Kidney tubule cell (primary cell): ENCODE measurements at regions not wholly inside any gene's neighbourhood (a gene's known extent, or its start where the extent isn't known, plus 50 kb on each side); places are given as distances from the start of the nearest gene placed in this dataset.
"Not testable (repeated sequence)": the region's sequence is repeated elsewhere in the genome, so short reads cannot be mapped to it uniquely, and the experiment has no call there.

Experiments used
- DNase-seq: peaks from one replicate; pipeline ENCODE4 v3.0.0-alpha.2; 2018; ENCODE audit warnings: low spot score

DNA sequence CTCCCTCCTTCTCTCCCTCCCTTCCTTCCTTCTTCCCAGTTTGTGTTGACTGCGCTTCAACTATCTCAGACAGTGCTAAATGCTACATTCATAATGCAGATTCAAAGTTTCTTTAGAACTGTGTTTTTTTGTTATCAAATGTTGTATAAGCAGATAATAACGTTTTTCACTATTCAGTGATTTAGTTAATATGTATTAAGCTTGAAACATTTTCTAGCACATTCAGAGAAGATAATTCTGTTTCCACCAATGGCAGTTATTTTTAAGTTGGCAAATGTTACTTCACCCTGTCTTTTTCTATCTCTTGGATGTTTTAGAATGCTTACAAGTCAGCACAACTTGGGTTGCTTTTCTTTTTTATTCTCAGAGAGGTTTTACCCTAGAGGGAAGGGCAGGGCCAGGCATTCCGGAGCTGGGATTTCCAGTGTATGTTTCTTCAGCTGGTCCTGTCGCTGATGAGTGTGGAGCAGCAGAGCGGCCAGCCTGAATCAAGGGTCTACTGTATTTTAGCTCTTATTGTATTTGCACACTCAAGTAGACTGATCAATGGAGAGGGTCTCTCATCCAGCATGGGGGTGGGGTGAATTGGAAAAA is 162.3 kb upstream of the ARHGAP20 start:
- no peak for DNase-seq

DNA sequence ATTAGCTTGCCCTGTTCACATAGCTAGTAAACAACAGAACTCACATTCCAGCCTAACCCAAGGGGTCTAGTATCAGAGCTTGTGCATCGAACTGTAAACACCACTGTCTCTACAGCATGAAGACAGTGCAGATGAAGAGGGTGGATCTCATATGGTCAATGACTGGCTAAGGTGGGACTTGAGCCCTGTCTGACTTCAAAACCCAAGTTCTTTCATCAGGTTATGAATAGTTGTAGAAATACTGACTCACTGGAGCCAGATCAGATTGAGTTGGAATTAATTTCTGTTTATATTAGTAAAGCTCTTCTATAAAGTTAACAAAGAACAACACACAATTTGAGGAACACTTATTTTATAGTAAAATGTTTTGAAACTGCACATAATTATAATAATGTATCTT is 161.7 kb upstream of the ARHGAP20 start:
- DNase-seq: no peak

DNA sequence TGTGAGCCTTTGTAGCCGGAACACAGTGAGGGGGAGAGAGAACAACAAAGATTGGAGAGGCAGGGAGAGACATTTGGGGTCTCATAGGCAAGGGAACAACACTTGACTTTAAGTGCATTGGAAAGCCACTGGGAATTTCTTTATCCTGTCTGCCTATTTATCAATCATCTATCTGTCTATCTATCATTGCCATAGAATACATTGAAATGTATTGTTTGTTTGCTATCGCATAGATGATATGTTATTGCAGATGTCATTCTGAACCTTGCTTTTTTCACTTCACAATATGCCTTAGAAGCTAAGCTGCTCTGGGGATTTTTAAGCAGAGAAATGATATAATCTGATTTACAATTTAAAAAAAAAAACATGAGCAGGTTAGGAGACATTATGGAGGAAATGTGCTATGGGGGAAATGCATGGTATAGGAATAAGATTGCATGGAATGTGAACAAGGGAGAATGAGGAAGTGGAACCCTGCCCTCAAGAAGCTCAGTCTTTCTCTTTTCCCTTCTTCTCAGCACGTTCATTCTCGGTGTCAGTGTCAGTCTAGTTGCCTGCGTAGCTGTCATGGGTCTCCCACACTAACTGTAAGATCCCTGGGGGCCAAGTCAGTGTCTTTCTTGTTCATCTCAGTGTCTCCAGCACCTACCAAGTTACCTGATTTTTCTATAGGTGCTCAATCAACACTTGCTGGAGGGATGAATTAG is 158.7 kb upstream of the ARHGAP20 start:
- DNase-seq: no peak

DNA sequence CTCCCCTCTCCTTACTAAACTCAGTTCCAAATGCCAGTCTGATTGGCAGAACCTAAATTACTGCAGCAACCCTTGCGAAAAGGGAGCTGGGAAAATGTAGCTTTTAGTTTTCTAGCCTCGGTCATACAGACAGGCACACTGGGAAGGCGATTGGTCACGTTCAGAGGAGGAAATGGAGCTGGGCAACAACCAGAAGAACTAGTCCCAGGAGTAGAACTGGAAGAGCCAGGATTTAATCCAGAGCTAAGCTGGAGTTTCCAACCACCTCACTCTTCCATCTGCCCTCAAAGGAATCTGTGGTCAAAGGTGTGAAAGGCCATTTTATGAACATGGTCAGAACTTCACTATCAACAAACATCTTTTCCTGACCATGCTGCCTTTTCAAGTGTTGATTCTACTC is 155.7 kb upstream of the ARHGAP20 start:
- DNase-seq: no peak

DNA sequence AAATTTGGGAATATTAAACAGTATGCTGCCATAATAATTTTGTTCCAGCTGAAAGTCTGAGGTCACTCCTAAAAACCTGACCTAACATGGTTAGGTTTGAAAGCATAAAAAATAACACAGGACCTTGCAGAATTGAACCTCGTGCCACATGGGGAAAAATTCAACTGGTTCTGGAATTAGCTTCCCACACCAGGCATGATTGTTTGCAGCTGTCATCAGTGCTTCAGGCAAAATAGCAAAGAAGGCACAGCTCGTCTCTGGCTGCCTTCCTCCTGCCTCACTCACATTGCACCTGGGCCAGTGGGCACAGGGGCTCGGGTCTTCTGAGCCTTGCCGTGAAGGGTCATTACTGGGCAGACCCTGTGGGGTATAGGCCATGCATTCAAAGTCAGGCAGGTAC is 153.8 kb upstream of the ARHGAP20 start:
- no peak for DNase-seq

DNA sequence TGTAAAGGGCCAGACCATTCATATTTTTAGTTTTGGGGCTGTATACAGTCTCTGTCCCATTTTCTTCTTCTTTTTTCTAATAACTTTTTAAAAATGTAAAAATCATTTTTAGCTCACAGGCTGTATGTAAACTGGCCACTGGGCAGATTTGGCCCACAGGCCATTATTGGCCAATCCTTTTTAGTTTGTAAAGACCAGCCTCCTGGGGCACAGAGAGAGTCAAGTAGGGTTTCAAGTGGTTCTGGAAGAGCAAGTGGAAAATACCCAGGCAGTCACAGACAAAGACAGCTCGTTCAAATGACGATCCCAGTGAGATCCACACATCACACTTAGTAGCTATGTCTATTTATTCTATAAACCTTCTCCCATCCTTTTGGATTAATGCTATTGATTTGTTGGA is 150.2 kb upstream of the ARHGAP20 start:
- no peak for DNase-seq

DNA sequence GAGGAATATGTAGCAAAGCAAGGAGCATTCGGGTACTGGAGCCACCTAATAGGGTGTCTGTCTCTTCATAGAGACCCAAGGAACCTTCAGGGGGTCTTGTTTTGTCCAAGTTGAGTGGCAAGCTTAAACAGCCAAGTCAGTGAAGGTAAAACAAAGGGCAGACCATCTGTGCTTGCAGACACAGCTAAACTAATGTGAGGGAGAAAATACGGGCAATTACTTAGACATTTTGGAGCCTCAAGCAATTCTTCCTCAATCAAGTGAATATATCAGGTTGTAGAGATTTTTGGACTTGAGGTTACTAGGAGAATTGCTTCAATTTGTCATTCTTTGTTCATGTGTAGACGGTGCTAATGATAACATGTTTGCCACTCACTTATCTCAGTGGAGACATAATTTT is 148.2 kb upstream of the ARHGAP20 start:
- no peak for DNase-seq

DNA sequence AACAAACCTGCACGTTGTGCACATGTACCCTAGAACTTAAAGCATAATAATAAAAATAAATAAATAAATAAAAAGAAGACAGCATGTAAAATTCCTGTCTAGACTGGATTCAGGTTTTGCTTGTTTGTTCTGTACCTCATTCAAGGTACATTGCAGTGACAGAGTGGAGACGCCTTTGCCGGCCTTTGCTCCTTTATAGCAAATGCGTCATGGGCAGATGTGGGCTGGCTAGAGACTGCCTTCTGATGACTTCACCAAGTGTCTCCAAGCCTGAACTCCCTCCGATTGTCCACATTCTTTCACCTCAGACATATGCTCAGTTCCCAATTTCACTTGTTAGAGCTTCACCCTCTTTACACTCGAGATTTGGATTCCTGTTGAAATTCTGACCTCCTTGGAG is 147.8 kb upstream of the ARHGAP20 start:
- no peak for DNase-seq

DNA sequence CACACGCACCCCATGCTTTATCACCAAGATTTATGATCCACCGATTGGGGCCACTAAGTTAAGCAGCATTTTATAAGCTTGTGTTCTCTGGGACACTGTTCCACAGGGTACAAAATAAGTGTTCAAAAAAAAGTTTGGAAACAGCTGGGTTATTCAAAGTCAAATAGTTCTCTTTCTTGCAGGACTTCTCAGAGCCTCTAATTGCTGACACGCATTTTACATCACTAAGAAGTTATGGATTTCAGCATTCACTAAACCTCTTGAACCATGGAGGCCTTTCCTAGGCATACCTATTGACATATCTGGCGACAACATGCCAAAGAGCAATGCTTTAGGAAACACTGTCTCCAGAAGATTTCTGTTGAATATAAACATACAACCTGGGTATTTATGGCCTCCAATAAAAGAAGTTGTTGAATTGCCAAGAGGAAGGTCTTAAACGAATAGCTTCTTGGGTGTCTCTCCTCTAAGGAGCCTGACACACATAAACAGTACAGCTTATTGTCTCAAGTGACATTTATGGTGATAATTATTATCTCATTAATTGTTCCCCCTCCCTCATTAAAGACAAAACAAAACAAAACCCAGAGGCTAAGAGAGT is 147.1 kb upstream of the ARHGAP20 start:
- no peak for DNase-seq

DNA sequence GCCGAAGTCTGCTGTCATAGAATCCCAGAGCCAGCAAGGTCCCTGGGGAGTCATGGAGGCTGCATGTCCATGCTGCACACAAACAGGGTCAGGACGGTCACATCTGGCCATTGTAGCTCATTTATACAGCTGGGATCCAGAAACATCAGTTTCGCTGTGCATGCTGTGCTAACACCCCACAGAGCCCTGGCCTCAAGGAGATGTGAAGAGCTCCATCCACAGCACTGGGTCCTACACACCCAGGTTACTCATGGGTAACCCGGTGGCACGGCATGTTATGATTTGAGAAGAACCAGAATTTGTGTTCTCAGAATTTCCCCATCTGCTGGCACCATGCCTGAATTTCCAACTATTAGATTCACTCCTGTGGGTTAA is 146.3 kb upstream of the ARHGAP20 start:
- DNase-seq: peak; percentile 33

DNA sequence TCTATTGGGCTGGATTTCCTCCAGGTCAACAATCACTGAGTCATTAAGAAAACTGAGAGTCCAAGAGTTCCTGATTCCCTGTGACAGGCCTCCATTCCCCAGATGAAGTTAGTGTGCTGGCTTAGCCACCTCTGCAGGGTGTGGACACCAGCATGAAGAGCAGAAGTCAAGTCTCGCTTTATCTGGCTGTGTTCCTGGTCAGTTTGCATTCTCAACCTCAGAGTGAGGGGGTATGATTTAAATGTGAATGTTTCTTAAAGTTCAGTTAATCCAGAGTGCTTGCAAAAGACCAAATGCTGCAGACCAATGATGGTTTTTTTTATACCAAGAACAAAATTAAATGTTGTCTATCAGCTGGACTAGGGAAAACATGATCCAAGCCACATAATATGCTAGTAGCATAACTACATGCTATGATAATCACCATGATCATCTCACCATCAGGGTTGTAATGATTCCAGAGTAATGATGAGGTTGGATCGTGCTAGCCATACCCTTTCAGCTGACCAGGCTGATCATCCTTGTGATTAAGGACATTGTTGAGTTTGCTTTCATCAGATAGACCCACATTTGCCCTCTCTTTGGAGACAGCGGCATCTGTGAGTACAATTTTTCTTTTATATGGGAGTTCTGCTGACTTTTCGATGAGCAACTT is 145.8 kb upstream of the ARHGAP20 start:
- peak; percentile 13 for DNase-seq

DNA sequence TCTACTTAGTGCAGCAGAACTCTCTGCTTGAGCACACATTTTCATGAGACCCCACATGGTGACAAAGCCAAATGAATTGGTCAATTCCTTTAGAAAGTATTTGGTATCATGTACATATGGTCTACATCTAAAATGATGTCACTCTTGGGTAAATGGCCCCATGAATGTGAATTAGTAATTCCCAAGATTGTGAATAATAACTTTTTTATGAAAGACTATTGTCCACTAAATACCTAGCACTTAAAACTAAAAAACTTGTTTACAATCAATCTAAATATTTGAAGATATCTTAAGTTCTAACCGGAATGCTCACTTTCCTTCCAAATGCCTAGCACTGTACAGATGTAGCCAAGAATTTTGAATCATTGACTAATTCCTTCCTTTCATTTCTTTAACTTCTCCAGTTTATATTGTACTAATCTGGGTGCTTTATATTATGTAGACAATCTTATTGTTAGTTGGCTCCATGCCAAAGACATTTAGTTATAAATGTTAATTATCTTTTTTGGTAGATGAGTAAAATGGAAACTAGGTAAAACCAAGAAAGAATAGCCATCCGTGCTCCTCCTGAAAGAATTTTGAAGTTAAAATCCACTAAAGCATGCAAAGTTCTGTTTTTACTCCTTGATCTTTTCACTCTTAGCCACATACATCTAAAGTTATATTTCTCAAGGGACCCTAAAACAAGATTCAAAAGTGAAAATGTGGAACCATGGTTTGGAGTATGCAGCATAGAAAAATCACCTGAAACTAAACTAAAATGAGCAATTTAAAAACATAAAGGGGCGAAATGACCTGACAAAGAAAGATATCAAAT is 145.0 kb upstream of the ARHGAP20 start:
- DNase-seq: no peak

DNA sequence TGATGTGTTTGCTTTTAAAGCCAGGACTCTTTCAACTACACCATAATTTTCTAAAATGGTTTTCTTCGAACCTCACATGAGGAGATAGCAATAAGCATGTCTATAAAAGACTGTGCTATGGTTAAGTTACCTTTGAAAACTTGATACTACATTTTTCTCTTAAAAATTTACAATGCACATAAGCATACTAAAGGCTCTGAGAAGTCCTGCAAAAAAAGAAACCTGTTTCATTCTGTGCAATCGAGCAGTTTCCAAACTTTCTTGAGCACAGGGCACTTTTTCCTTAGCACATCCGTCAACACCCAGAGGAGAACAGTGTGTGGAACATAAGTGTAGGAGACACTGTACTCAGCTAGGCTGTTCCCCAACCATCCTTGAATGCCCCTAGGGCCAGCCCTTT is 144.1 kb upstream of the ARHGAP20 start:
- no peak for DNase-seq

DNA sequence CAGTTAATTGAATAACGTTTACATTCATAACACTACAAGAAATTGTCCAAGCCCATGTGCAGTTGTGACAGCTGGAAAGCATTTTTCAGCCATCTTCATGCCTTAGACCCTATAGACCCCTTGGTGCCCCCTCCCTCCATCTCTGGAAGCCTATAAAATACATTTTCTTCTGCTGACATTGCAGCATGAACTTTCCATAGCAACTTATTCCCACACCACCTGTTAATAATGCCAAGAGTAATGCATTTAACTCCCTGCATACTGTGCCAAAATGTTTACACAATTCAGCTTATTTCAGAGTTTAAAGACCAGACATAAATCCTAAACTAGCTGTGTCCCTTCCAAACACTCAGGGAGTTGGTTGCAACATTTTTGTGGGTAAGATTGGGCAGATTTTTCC is 143.0 kb upstream of the ARHGAP20 start:
- no peak for DNase-seq

DNA sequence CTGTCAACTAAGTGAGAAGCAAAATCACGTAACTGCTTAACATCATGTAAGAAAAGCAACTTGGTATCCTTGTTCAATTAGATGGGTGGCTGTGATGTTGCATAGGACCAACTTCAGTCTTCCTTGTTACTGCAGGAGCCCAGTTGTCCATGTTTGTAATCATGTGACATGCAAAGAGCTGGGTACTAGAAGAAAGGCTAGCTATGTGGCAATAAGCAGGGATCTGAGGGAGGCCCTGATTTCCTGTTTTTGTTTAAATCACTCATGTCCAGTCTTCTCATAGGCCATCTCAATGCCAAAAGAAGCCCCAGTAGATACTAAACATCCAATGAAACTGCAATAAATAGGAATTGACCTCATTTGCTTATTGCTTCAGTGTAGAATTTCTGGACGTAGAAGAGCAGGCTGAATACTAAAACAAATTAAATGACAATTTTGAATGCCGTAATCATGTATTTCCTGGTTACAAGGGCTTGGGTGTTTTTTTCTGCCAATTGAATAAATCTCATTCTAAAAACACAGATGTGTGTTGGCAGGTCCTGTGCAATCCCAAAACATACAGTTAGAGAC is 140.8 kb upstream of the ARHGAP20 start:
- DNase-seq: no peak

DNA sequence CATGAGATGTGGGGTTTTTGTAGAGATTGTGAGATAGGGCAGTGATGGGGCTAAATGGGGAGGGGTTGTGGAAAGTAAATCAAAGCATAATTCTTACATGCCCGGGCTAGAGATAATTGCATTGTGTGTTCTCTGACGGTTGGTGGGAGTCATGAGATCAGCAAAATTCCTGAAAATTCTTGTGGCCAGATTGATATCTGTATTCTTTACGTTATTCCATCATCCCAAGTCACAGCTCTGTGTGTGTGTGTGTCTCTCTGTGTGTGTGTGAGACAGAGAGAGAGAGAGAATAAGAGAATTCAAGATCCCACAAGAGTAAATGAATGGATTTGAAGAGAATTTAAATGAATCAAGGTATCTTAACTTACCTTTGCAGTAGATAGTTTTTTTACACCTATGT is 138.6 kb upstream of the ARHGAP20 start:
- no peak for DNase-seq

DNA sequence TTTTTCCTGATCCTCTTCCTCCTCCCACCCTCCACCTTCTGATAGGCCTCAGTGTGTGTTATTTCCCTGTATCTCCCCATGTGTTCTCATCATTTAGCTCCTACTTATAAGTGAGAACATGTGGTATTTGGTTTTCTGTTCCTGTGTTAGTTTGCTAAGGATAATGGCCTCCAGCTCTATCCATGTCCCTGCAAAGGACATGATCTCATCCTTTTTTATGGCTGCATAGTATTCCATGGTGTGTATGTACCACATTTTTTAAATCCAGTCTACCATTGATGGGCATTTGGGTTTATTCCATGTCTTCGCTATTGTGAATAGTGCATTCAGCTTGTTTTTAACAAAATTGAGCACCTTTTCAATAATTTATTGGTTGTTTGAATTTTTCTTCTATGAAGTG is 130.8 kb upstream of the ARHGAP20 start:
- not testable (repeated sequence) for DNase-seq

DNA sequence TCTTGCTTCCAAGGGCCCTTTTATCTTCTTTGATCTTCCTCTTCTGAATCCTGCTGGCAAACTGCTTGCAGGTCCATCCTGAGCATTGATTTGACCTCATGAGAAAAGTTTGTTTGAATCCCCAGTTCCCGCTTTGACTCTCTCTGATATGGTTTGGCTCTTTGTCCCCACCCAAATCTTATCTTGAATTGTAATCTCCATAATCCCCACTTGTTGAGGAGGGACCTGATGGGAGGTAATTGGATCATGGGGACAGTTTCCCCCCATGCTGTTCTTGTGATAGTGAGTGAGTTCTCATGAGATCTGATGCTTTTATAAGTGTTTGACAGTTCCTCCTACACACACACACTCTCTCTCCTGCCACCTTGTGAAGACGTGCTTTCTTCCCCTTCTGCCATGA is 126.6 kb upstream of the ARHGAP20 start:
- no peak for DNase-seq

DNA sequence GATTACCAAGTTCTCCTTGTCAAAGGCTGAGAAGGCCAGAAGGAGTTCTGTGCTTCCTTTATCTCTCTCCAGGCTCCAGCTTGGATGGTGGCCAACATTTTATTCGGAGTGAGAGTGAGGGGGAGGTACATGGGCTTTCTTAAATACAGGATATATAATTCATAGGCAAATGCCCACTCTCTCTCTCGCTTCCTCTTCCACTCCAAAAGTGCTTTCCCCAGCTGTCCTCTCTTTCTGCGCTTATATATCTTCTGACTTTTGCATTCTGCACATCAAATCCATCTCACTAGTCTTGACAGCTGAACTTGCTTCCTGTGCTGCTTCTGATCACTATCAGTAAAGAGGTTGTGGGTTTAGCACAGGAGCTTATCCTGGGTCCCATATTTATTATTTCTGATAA is 125.4 kb upstream of the ARHGAP20 start:
- no peak for DNase-seq

DNA sequence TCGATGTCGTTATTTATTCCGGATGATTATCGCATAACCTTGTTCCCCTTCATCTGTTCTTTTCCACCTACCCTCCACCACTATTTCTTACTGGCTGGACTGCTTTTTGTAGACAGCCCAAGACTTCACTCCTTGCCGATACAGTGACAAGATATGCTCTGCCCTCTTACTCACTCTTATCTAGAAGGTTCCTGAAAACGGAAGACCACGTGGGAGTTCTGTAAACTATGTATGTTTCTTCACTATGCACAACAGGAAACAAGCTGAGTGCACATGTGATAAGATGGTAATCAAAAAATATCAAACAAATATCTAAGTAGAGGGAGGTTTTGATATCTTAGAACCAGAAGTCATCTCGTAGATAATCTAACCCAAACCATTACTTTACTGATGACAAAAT is 122.9 kb upstream of the ARHGAP20 start:
- DNase-seq: no peak

DNA sequence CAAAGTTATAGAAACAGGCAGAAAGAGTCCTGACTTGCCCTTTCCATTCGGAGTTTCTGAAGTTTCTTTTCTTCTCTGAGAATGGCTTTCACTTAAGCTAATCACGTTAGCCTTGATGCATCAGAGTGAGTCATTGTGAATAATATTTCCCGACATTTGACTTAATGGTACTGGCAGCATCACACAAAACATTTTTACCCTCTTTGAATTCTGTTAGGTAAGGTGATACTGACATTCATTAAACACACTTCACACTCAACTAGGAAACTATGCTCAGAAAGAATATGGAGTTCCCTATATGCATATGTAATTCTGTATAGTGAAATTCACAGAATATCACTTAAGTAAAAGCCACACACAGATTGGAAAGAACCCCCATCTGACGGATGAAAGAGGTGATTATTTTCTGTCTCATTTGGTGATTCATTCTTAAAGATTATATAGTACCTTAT is 120.8 kb upstream of the ARHGAP20 start:
- no peak for DNase-seq

DNA sequence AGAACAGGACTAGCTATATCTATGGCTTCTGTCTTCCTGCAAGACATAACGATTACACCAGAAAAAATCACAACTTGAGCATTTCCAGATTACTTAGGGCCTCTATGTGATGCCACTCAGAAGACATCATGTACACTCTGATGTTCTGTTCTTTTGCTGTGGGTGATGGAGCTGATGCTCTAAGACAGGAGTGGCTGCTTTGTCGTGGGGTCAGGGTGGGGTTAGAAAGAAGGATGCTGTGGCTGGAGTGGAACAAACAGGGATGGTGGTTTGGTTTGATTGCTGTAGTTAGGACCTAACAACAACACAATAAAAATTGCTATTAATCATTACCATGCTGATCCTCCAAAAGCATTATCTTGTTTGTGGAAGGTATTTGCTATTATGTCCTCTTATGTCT is 120.3 kb upstream of the ARHGAP20 start:
- no peak for DNase-seq
